ENCODE measurements at regions not wholly inside any gene's neighbourhood (a gene's known extent, or its start where the extent isn't known, plus 50 kb on each side); places are given as distances from the start of the nearest gene placed in this dataset.
"Not testable (repeated sequence)": the region's sequence is repeated elsewhere in the genome, so short reads cannot be mapped to it uniquely, and the experiment has no call there.

GRCh38 chr5:101461455-101461854 lies 558.4 kb upstream of the ST8SIA4 start:
- Histone ChIP-seq H3K27me3 (ENCODE audit: control insufficient read depth, insufficient read depth, low read length) (no peaks in the 10 kb centered on the region), H3K36me3 (ENCODE audit: control insufficient read depth, insufficient read depth, low read length) (no peaks in the 10 kb centered on the region), H3K4me3 (ENCODE audit: low read depth, low read length) (no peak overlapping the region)
- DNase-seq (ENCODE audit: low read depth) (no peak), FAIRE-seq (no peak)
- TF ChIP-seq CTCF (IDR thresholded peaks at IDR 0.05; ENCODE audit: insufficient read depth, low read length, severe bottlenecking), result no peak

GRCh38 chr5:101458587-101458986 lies 555.5 kb upstream of the ST8SIA4 start:
- no peak for DNase-seq (ENCODE audit: low read depth)
- no peaks in the 10 kb centered on the region for H3K27me3 ChIP-seq (ENCODE audit: control insufficient read depth, insufficient read depth, low read length)
- no peak overlapping the region for H3K4me3 ChIP-seq (ENCODE audit: low read depth, low read length)
- no peak for TF ChIP-seq CTCF (IDR thresholded peaks at IDR 0.05; ENCODE audit: insufficient read depth, low read length, severe bottlenecking)
- no peak for FAIRE-seq
- H3K36me3 ChIP-seq (ENCODE audit: control insufficient read depth, insufficient read depth, low read length), result no peaks in the 10 kb centered on the region

- no peaks in the 10 kb centered on the region for H3K36me3 ChIP-seq (ENCODE audit: control insufficient read depth, insufficient read depth, low read length)
- no peak for FAIRE-seq
Measured at GRCh38 chr5:101455851-101456250, 552.8 kb upstream of the ST8SIA4 start.

GRCh38 chr5:101455048-101455447 lies 552.0 kb upstream of the ST8SIA4 start:
- Histone ChIP-seq H3K36me3 (ENCODE audit: control insufficient read depth, insufficient read depth, low read length) (no peaks in the 10 kb centered on the region), H3K27me3 (ENCODE audit: control insufficient read depth, insufficient read depth, low read length) (no peaks in the 10 kb centered on the region), H3K4me3 (ENCODE audit: low read depth, low read length) (no peak overlapping the region)
- FAIRE-seq, result no peak
- no peak for TF ChIP-seq CTCF (IDR thresholded peaks at IDR 0.05; ENCODE audit: insufficient read depth, low read length, severe bottlenecking)
- DNase-seq (ENCODE audit: low read depth), result no peak

More at GRCh38 chr5:101455851-101456250, 552.8 kb upstream of the ST8SIA4 start:
- DNase-seq (ENCODE audit: low read depth), result no peak
- TF ChIP-seq CTCF (IDR thresholded peaks at IDR 0.05; ENCODE audit: insufficient read depth, low read length, severe bottlenecking), result no peak
- no peak overlapping the region for H3K4me3 ChIP-seq (ENCODE audit: low read depth, low read length)
- H3K27me3 ChIP-seq (ENCODE audit: control insufficient read depth, insufficient read depth, low read length), result no peaks in the 10 kb centered on the region

GRCh38 chr5:101442281-101442680 lies 539.2 kb upstream of the ST8SIA4 start:
- FAIRE-seq; H3K27me3 ChIP-seq (ENCODE audit: control insufficient read depth, insufficient read depth, low read length); H3K36me3 ChIP-seq (ENCODE audit: control insufficient read depth, insufficient read depth, low read length); DNase-seq (ENCODE audit: low read depth); H3K4me3 ChIP-seq (ENCODE audit: low read depth, low read length): not testable (repeated sequence)

- TF ChIP-seq CTCF (IDR thresholded peaks at IDR 0.05; ENCODE audit: insufficient read depth, low read length, severe bottlenecking), result no peak
- H3K4me3 ChIP-seq (ENCODE audit: low read depth, low read length), result no peak overlapping the region
- no peaks in the 10 kb centered on the region for H3K27me3 ChIP-seq (ENCODE audit: control insufficient read depth, insufficient read depth, low read length)
- no peaks in the 10 kb centered on the region for H3K36me3 ChIP-seq (ENCODE audit: control insufficient read depth, insufficient read depth, low read length)
- FAIRE-seq (no peak), DNase-seq (ENCODE audit: low read depth) (no peak)
Measured at GRCh38 chr5:101440173-101440572, 537.1 kb upstream of the ST8SIA4 start.

Measured in bronchial epithelial cell (primary cell).